ENCODE measurements at regions not wholly inside any gene's neighbourhood (a gene's known extent, or its start where the extent isn't known, plus 50 kb on each side); places are given as distances from the start of the nearest gene placed in this dataset.
"Not testable (repeated sequence)": the region's sequence is repeated elsewhere in the genome, so short reads cannot be mapped to it uniquely, and the experiment has no call there.

GRCh38 chr13:24968416-24968815 is 127.5 kb upstream of the PABPC3 start:
- DNase-seq = peak; percentile 39
- H3K36me3 ChIP-seq (replicated peaks); H3K27me3 ChIP-seq (replicated peaks); in situ Hi-C loops (cut with HindIII; ENCODE audit: low pct_ligation_motif_present, low sequenced_read_pairs); H3K27ac ChIP-seq: not testable (repeated sequence)
- peak; percentile 51 for TF ChIP-seq CTCF (IDR thresholded peaks at IDR 0.05; ENCODE audit: low read depth, low read length, missing control alignments)
- peak overlapping the region; percentile 47 for H3K4me3 ChIP-seq (ENCODE audit: low read depth, low read length)

- DNase-seq; H3K27ac ChIP-seq; H3K27me3 ChIP-seq (replicated peaks); H3K36me3 ChIP-seq (replicated peaks); H3K4me3 ChIP-seq (ENCODE audit: low read depth, low read length); in situ Hi-C loops (cut with HindIII; ENCODE audit: low pct_ligation_motif_present, low sequenced_read_pairs): not testable (repeated sequence)
Measured at GRCh38 chr13:24973102-24973501, 122.8 kb upstream of the PABPC3 start.

- H3K27ac ChIP-seq; H3K4me3 ChIP-seq (ENCODE audit: low read depth, low read length); DNase-seq; in situ Hi-C loops (cut with HindIII; ENCODE audit: low pct_ligation_motif_present, low sequenced_read_pairs); H3K27me3 ChIP-seq (replicated peaks); H3K36me3 ChIP-seq (replicated peaks): not testable (repeated sequence)
Measured at GRCh38 chr13:24981181-24981803, 114.6 kb upstream of the PABPC3 start.

GRCh38 chr13:24982333-24982999 is 113.5 kb upstream of the PABPC3 start:
- no peak overlapping the region for H3K4me3 ChIP-seq (ENCODE audit: low read depth, low read length)
- H3K27ac ChIP-seq = no peak overlapping the region
- H3K27me3 ChIP-seq (replicated peaks) = no peaks in the 10 kb centered on the region
- no peaks in the 10 kb centered on the region for H3K36me3 ChIP-seq (replicated peaks)
- DNase-seq = no peak
- no peak for TF ChIP-seq CTCF (IDR thresholded peaks at IDR 0.05; ENCODE audit: low read depth, low read length, missing control alignments)
- in situ Hi-C loops (cut with HindIII; ENCODE audit: low pct_ligation_motif_present, low sequenced_read_pairs) = no loop called here

GRCh38 chr13:24983094-24983493 is 112.8 kb upstream of the PABPC3 start:
- no peak for DNase-seq
- Histone ChIP-seq H3K36me3 (replicated peaks) (no peaks in the 10 kb centered on the region), H3K4me3 (ENCODE audit: low read depth, low read length) (no peak overlapping the region), H3K27ac (no peak overlapping the region), H3K27me3 (replicated peaks) (no peaks in the 10 kb centered on the region)
- in situ Hi-C loops (cut with HindIII; ENCODE audit: low pct_ligation_motif_present, low sequenced_read_pairs) = no loop called here
- no peak for TF ChIP-seq CTCF (IDR thresholded peaks at IDR 0.05; ENCODE audit: low read depth, low read length, missing control alignments)

GRCh38 chr13:24984134-24984533 is 111.8 kb upstream of the PABPC3 start:
- in situ Hi-C loops (cut with HindIII; ENCODE audit: low pct_ligation_motif_present, low sequenced_read_pairs) = no loop called here
- no peak for TF ChIP-seq CTCF (IDR thresholded peaks at IDR 0.05; ENCODE audit: low read depth, low read length, missing control alignments)
- no peak overlapping the region for H3K4me3 ChIP-seq (ENCODE audit: low read depth, low read length)
- no peaks in the 10 kb centered on the region for H3K27me3 ChIP-seq (replicated peaks)
- no peak for DNase-seq
- no peak overlapping the region for H3K27ac ChIP-seq
- H3K36me3 ChIP-seq (replicated peaks) = no peaks in the 10 kb centered on the region

GRCh38 chr13:24985107-24985506 is 110.8 kb upstream of the PABPC3 start:
- Histone ChIP-seq H3K27me3 (replicated peaks) (no peaks in the 10 kb centered on the region), H3K27ac (no peak overlapping the region), H3K36me3 (replicated peaks) (no peaks in the 10 kb centered on the region), H3K4me3 (ENCODE audit: low read depth, low read length) (no peak overlapping the region)
- in situ Hi-C loops (cut with HindIII; ENCODE audit: low pct_ligation_motif_present, low sequenced_read_pairs) = no loop called here
- no peak for DNase-seq
- TF ChIP-seq CTCF (IDR thresholded peaks at IDR 0.05; ENCODE audit: low read depth, low read length, missing control alignments) = no peak
